ENCODE measurements at regions not wholly inside any gene's neighbourhood (a gene's known extent, or its start where the extent isn't known, plus 50 kb on each side); places are given as distances from the start of the nearest gene placed in this dataset.

DNA sequence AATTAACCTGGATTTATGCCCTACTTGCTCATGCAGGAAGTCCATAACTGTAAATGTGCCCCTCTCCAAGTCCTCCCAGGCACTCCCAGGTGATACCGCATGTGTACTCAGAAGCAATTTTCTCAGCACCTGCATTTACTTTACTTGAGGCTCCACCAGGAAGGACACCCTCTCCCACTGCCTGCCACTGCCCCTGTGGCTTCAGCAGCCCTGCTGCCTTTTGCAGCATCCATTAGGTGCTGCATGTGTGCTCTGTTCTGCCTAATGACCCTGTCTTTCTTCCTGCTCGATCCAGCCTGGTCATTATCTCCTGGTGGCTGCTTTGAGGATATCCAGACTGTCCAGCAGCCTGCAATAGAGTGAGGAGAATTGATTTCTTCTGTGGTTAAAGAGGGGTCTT, 107.6 kb upstream of the SEMA6D start:
- no peak for DNase-seq (ENCODE audit: low read depth in 2 of 2)

DNA sequence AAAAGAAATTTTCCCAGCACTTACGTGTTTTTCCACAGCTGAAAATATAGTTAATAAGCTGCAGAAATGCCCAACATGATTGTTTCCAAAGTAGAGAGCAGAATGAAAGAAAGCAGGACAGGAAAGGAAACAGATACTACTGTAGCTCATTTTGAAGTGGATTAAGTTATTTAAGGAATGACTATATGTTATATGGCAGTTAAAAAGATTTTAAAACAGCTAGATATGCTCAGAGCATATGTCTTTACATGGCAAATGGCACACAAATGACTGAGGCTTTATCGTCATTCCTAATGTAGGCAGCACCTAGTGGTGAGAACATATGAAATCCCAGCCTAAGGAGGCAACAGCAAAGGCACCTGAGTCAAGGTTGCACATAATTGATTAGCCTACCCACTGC, 106.6 kb upstream of the SEMA6D start:
- no peak for DNase-seq (ENCODE audit: low read depth in 2 of 2)

DNA sequence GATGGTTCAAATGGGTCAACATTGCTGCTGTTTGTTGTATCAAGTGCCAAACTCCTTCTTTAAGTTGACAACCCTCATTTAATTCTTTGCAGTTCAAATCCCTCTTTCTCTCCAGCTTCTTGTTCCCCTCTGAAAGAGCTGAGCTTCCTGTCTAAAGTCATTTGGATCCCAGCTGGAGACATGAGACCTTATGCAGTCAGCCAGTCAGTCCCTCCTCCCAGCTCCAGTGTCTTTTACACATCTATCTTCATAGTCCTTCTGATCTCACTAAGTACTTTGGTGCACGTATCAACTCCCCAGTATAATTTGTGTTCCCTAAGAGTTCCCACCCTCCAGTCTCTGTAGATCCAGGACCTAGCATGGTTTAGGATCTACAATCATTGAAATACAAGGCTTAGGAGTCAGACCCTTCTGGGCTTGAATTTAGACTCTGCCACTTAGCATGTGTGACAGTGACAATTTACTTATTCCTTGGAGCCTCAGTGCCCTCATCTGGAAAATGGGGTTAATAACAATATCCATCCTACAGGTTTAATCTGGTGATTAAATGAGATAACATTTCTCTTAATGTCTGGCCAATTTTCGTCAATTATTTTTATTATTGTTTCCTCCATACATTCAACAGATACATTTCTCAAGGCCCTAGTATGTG, 102.8 kb upstream of the SEMA6D start:
- DNase-seq (ENCODE audit: low read depth in 2 of 2): no peak

DNA sequence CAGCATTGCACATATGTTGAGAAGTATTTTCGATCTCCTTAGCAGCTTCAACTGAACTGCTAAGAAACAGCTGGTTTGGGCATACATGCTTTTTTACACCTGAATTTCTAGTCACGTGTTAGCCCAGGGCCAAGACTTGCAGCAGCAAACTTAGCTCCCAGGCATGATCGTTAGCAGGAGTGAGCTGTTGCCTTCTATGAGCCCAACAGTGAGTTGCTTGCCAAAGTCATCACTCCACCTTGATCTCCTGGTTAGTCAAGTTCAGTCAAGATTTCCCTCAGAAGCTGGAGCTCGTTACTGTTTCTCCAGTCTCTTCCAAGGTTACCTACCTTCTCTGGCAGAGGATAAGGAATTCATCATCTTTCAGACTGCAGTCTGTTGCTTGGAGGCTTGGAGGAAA, 100.4 kb upstream of the SEMA6D start:
- no peak for DNase-seq (ENCODE audit: low read depth in 2 of 2)

DNA sequence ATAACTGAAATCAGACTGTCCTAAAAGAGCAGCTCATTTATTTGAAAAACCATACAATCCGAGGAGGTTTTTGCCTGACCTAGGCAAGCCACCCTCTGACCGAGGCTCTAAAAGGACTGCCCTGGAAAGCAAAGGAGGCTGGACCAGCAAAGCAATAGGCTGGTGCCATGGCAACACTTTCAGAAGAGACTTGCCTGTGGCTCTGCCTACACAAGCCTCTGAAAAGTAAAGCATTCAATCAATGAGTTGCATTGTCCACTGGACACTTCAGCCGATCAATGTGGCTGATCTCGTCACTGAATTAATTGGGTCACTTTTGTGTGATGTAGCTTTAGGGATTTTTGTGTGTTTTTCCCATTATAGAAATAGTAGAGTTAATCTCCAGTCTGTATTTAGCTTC, 99.1 kb upstream of the SEMA6D start:
- no peak for DNase-seq (ENCODE audit: low read depth in 2 of 2)

DNA sequence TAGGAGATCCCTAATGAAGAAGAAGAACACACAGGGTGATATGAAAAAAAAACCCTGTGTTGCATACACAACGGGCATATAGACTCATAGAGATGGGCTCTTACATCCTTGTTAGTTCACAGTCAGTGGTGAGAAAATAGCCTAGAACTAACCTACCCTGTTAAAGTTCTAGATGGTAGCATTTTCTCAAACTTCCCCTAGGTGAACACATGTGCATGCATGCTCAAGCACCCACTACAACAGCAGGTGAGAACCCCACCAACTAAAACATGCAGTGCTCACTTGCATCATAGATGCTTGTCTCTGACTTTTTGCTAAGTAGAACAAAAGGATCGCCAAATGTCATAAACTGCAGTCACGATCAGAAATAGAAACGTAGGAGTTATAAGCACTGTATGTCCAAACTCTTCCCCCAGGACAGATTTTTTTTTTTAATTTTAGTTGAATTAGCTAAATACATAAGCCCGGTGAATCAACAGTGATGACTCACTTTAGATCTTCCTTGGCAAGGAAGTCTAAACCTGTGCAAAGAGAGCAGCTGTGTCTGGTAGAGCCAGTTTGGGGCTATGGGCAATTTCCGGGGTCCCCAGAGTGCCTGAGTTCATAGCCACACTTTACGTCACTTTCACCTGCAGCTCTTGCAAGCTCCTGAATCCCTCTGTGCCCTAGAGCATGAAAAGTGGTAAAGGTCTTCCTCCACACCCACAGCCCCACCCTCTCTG, 96.2 kb upstream of the SEMA6D start:
- DNase-seq (ENCODE audit: low read depth in 2 of 2): no peak

DNA sequence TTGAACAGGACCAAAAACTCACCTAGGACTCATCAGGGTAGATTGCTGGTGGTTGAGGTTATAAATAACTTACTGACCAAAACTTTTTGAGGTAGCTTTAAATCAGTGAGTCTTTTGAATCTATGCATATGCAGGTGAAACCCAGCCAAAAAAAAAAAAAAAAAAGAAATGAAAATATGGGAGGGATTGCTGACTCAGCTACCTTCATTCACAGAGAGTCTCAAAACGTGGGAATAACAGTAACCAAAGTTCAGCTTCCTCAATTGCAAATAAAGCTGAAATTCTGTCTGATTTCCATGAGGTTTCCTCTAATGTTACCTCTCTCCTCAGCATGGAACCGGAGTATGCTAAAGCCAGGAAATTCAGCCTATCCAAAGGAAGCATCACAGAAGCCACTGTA, 95.2 kb upstream of the SEMA6D start:
- DNase-seq (ENCODE audit: low read depth in 2 of 2): no peak

DNA sequence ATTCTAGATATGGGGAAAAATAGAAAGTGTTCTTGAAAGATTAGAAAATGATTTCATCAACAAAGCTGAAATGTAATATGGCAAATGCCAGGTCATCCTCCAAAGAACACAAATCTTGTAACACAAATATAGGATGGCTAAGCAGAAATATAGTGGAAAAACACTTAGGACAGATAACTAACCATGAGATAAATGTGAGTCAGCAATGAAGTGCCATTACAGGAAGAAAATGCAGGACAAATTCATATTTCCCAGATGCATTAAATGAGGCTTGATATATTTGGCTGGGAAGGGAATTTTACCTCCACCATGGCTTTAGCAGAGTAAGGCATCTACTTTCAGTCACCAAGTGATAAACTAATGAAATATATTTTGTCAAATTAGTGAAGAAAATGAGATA, 92.8 kb upstream of the SEMA6D start:
- no peak for DNase-seq (ENCODE audit: low read depth in 2 of 2)

DNA sequence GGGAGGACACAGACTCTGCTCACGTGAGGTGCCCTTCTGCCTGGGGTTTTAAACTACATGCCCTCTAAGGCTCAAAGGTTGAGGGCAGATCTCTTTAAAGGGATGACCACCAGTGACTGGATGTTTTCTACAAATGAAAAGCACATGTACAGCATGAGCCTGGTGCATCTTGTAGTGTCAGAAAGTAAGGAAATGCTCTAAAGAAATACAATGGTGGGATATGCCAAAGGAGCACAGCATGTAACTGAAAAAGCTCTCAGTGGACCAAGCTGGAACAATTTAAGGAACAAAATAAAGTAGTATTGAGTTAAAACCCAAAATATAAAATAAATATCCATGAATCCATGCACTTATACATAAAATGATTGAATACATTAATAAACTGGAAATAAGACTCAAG, 78.3 kb upstream of the SEMA6D start:
- DNase-seq (ENCODE audit: low read depth in 2 of 2): no peak

DNA sequence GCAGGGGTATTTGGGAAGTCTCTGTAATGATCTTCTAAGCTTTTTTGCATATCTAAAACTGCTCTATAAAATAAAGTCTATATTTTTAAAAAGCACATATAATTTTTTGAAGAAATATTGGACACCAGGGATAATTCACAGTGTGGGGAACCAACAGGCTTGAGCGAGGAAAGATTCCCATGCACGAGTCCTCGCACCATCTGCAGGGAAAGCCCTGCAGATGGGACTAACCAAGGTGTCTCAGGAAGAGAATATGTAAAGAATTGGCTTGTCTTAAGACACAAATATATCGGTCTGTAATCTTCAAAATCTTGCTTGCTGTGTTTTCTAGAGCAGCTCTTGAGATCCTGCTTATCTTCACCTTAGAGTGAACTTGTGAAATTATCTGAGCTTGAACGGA, 77.2 kb upstream of the SEMA6D start:
- DNase-seq (ENCODE audit: low read depth in 2 of 2): no peak

DNA sequence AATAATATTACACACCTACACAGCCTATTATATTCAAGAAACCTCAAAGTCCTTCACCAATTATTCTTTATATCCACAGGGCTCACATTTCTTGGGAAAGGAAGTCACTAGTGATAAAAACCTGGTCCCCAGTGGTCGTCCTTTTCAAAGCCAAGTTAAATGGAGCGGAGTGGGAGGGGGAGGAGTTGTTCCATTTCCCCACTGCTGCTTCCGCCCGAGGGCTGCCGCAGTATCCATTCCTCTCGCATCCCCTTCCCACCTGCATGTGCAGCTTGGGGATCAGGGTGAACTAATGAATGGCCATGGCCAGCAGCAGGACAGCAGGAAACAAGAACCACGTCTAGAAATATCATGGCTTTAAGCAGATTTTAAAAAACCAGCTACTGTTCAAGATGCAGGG, 76.4 kb upstream of the SEMA6D start:
- no peak for DNase-seq (ENCODE audit: low read depth in 2 of 2)

DNA sequence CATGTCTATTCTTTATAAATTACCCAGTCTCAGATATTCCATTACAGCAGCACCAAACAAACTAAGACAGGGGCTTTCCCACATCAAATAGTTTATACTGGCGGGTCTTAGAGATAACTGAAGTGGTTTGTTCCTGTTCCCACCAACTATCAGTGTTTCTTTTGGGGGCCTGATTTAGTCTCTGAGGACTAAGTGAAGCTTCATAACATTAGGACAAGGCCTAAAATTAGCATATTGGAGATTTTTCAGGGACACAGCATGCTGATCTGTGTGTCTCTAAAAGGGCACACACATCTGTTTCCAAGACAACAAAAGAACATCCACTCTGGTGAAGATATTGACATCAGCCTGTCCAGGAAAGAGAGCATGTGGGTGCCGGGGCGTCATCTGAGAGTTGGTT, 72.6 kb upstream of the SEMA6D start:
- DNase-seq (ENCODE audit: low read depth in 2 of 2): no peak

DNA sequence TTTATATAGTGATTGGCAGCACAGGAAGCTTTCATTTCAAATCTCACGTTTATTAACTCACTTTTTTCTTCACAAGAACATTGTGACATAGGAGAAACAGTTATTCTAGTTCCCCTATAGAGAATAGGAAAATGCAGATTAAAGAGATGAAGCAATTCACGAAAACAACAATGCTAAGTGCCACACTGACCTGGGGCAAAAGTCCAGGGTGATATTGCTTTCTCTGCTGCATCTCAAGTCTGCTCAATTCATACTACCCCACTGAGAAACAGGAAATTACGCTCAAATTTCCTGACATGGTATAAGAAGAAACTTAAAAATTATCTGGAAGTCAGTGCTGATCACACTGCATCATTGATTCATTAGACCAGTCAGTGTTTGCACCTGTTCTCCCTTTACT, 66.7 kb upstream of the SEMA6D start:
- DNase-seq (ENCODE audit: low read depth in 2 of 2): no peak

DNA sequence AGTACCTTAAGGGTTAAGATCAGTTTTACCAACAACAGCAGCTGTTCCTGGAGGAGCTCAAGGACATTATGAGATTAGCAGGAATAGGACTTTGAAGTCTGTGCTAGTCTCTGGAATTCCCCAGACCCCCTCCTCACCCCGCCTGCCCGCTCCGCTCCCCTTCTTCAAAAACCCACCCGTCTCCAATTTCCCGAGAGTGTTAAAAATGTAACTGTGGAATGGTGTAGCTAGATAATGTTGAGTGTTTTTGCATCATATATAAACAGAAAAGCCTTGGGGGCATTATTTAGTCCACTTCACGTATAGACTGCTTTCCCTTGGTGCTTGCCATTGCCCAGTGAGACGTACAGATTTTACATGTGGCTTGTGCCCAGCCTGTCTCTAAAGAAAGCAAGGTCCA, 65.0 kb upstream of the SEMA6D start:
- DNase-seq (ENCODE audit: low read depth in 2 of 2): no peak

DNA sequence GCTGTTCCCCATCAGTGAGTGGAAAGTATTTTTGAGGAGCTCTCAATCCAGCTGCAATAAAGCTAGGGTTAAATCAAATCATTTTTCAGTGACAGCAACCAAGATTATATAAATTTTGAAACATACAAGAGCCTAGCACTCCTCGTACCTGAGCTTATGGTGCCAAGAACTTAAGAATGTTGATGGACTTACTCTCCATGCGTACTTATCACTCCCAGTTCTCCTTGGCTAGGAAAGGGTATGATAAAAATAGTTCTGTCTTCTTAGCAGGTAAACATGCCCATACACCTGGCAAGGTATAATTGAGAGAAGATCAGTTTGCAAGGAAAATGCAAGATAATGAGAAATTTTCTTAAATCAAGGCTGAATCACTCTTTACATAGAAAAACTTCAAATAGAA, 64.5 kb upstream of the SEMA6D start:
- DNase-seq (ENCODE audit: low read depth in 2 of 2): no peak

DNA sequence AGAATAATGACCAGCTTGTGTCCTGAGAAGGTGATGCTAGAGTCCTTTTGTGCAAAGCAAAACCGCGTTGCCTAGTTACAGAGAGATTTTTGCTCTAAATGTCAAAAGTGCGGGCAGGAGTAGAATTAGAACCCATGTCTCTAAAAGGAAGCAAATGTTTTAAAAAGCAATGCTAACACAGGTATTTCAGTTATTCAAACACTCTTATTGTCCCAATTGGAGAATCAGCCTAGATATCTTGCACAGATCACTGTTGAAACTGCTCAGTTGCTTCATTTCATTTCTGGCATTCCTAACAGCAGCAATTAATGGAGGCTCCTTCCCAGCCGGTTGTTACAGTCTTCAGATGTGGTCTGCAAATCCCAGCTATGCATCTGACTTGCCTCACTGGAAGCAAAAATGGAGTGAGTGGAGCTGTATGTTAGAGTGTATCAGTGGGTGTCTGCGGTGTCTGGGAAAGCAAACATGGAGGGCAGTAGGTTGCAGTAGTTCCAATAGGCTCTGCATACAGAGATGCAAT, 55.6 kb upstream of the SEMA6D start:
- DNase-seq (ENCODE audit: low read depth in 2 of 2): no peak

DNA sequence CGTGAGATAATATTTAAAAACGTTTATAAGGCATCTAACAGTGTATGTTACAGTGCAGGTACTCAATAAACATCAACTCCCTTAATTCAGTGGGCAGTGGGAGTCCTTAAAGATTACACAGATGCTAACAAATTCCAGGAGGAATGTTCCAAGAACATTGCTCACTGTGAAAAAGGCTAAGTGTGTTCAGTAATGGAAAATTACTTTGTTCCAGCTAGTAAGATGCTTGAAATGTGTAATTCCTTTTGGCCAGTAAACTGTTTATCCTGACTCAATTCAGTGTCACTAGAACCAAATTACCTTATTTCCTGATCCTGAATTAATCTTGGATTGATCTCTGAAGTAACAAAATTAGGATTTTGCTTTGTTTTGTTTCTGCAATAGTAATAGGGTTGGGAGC, 54.2 kb upstream of the SEMA6D start:
- DNase-seq (ENCODE audit: low read depth in 2 of 2): no peak
